ENCODE measurements at regions not wholly inside any gene's neighbourhood (a gene's known extent, or its start where the extent isn't known, plus 50 kb on each side); places are given as distances from the start of the nearest gene placed in this dataset.
A peak's percentile ranks its signal among the peaks of the same experiment; 100 is the strongest.

DNA sequence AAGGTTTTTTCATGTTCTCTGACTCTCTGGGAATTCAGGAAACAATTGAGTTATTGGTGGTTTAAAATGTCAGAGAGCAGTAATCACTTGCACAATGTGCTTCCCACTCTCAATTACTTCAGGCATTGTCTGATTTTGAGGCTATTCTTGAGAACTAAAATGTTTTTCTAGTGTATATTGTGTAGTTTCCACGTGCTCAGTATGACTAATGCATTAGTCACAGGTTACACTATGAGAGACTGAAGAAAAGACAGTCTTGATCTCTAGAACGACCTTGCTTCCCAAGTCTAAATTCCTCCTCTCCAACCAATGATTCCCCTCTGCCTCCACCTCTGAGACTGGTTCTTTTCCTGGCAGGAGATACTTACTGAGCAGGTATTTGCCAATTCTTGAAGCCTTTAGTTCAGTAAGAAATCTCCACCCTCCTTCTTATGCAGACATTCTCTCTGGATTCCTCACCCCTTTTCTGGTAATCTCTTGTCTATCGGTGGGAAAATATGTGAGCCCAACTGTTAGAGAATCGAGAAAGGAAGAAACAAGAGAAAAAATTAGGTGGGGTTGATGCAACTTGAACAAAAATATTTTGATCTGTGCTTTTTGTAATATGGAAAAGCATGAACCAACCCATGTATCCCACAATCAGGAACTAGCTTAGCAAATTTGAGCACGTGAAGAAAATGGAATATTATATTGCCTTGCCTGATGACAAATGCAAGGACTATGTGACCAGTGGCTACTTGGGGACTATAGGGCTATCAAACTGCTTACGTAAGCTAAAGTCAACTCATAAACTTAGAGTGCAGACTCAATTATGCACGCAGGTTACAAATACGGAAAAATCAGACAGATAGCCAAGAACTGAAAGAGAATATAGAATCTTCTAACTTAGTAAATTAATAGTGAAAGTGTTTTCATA lies 61.1 kb upstream of the SLC22A16 start (continued):
- TF ChIP-seq SOX6 (IDR thresholded peaks at IDR 0.05): peak; percentile 82
- TF ChIP-seq, protein P1, sequence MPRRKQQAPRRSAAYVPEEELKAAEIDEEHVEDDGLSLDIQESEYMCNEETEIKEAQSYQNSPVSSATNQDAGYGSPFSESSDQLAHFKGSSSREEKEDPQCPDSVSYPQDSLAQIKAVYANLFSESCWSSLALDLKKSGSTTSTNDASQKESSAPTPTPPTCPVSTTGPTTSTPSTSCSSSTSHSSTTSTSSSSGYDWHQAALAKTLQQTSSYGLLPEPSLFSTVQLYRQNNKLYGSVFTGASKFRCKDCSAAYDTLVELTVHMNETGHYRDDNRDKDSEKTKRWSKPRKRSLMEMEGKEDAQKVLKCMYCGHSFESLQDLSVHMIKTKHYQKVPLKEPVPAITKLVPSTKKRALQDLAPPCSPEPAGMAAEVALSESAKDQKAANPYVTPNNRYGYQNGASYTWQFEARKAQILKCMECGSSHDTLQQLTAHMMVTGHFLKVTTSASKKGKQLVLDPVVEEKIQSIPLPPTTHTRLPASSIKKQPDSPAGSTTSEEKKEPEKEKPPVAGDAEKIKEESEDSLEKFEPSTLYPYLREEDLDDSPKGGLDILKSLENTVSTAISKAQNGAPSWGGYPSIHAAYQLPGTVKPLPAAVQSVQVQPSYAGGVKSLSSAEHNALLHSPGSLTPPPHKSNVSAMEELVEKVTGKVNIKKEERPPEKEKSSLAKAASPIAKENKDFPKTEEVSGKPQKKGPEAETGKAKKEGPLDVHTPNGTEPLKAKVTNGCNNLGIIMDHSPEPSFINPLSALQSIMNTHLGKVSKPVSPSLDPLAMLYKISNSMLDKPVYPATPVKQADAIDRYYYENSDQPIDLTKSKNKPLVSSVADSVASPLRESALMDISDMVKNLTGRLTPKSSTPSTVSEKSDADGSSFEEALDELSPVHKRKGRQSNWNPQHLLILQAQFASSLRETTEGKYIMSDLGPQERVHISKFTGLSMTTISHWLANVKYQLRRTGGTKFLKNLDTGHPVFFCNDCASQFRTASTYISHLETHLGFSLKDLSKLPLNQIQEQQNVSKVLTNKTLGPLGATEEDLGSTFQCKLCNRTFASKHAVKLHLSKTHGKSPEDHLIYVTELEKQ (CRISPR knock-in tag; IDR thresholded peaks at IDR 0.05): no peak
- peak; percentile 69 for TF ChIP-seq DPF2 (IDR thresholded peaks at IDR 0.05)
- no peak for TF ChIP-seq FIP1L1 (IDR thresholded peaks at IDR 0.05; ENCODE audit: low read depth, low read length, poor library complexity, severe bottlenecking)
- no peak for TF ChIP-seq TAF1 (IDR thresholded peaks at IDR 0.05; ENCODE audit: control insufficient read depth, extremely low read depth, insufficient read depth, low read length, severe bottlenecking)
- peak; percentile 87 for TF ChIP-seq JUN (IDR thresholded peaks at IDR 0.05; ENCODE audit: borderline replicate concordance, low read depth, low read length)
- no peak for TF ChIP-seq JUN (CRISPR knock-in tag; IDR thresholded peaks at IDR 0.05; ENCODE audit: borderline replicate concordance)
- no peak for TF ChIP-seq ZNF140 (CRISPR knock-in tag; IDR thresholded peaks at IDR 0.05)
- peak; percentile 63 for TF ChIP-seq MYC (IDR thresholded peaks at IDR 0.05; ENCODE audit: low read depth, low read length)
- no peak for TF ChIP-seq MYC (CRISPR knock-in tag; IDR thresholded peaks at IDR 0.05; ENCODE audit: borderline replicate concordance, low read depth)
- TF ChIP-seq, protein P2, sequence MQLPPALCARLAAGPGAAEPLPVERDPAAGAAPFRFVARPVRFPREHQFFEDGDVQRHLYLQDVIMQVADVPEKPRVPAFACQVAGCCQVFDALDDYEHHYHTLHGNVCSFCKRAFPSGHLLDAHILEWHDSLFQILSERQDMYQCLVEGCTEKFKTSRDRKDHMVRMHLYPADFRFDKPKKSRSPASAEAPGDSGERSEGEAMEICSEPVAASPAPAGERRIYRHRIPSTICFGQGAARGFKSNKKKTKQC (CRISPR knock-in tag; IDR thresholded peaks at IDR 0.05): no peak
- no peak for TF ChIP-seq GABPB2 (CRISPR knock-in tag; conservative IDR thresholded peaks at IDR 0.05)
- TF ChIP-seq, protein P3, sequence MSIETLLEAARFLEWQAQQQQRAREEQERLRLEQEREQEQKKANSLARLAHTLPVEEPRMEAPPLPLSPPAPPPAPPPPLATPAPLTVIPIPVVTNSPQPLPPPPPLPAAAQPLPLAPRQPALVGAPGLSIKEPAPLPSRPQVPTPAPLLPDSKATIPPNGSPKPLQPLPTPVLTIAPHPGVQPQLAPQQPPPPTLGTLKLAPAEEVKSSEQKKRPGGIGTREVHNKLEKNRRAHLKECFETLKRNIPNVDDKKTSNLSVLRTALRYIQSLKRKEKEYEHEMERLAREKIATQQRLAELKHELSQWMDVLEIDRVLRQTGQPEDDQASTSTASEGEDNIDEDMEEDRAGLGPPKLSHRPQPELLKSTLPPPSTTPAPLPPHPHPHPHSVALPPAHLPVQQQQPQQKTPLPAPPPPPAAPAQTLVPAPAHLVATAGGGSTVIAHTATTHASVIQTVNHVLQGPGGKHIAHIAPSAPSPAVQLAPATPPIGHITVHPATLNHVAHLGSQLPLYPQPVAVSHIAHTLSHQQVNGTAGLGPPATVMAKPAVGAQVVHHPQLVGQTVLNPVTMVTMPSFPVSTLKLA (conservative IDR thresholded peaks at IDR 0.05): peak; percentile 56 to 73; a peak in 3 of 4 replicates
- no peak for TF ChIP-seq KLF16 (IDR thresholded peaks at IDR 0.05)
- no peak for TF ChIP-seq CEBPG (CRISPR knock-in tag; IDR thresholded peaks at IDR 0.05)
- peak in 1 of 2 experiments; percentile 56; a peak in 2 of 4 replicates for TF ChIP-seq CEBPG (tag; conservative IDR thresholded peaks at IDR 0.05 in 1 of 2, IDR thresholded peaks at IDR 0.05 in 1 of 2)
- TF ChIP-seq, protein P4, sequence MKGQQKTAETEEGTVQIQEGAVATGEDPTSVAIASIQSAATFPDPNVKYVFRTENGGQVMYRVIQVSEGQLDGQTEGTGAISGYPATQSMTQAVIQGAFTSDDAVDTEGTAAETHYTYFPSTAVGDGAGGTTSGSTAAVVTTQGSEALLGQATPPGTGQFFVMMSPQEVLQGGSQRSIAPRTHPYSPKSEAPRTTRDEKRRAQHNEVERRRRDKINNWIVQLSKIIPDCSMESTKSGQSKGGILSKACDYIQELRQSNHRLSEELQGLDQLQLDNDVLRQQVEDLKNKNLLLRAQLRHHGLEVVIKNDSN (CRISPR knock-in tag; IDR thresholded peaks at IDR 0.05): no peak
- no peak for TF ChIP-seq MEF2A (IDR thresholded peaks at IDR 0.05; ENCODE audit: control insufficient read depth, low read depth, low read length)
- TF ChIP-seq CBX5 (IDR thresholded peaks at IDR 0.05; ENCODE audit: borderline replicate concordance, low read depth): no peak
- TF ChIP-seq MAFK (IDR thresholded peaks at IDR 0.05; ENCODE audit: low read length): peak; percentile 83
- TF ChIP-seq C11orf30 (IDR thresholded peaks at IDR 0.05; ENCODE audit: low read depth): peak; percentile 54; the same call in 1 of the 2 replicates
- TF ChIP-seq ETV5 (CRISPR knock-in tag; IDR thresholded peaks at IDR 0.05; ENCODE audit: low read depth): no peak

Data from K562 (cell line).